ENCODE measurements at regions not wholly inside any gene's neighbourhood (a gene's known extent, or its start where the extent isn't known, plus 50 kb on each side); places are given as distances from the start of the nearest gene placed in this dataset.

GRCh38 chr2:102967451-102967850, 205.6 kb downstream of the TMEM182 start:
- TF ChIP-seq RFX5 (IDR thresholded peaks at IDR 0.05; ENCODE audit: low read depth, low read length) = no peak
- TF ChIP-seq NFE2L2 (IDR thresholded peaks at IDR 0.05; ENCODE audit: low read depth, low read length) = no peak
